Upper lobe of left lung (tissue), 6 donors: ENCODE measurements at regions not wholly inside any gene's neighbourhood (a gene's known extent, or its start where the extent isn't known, plus 50 kb on each side); places are given as distances from the start of the nearest gene placed in this dataset.

Experiments used
- ATAC-seq, 2 donors: fragments of 200-7000 bp; cut with Tn5 transposase; one replicate each; pipeline ENCODE4 v1.9.1; 2022; ENCODE audit warnings: mild to moderate bottlenecking in 2 of 2, moderate library complexity in 2 of 2; ENCODE audit not compliant: low FRiP score in 2 of 2
- DNase-seq, 2 donors: peaks; one replicate each; pipeline ENCODE4 v3.0.0-alpha.2; 2019 to 2020
- H3K27ac ChIP-seq, 4 donors: fragments of 200-600 bp; sonication (generic); one replicate each; pipeline ENCODE4 v1.5.1; 2016 to 2019
- H3K27me3 ChIP-seq, 4 donors: fragments of 200-600 bp; sonication (generic); one replicate each; pipeline ENCODE4 v1.5.1; 2017 to 2019
- H3K36me3 ChIP-seq, 4 donors: fragments of 200-600 bp; sonication (generic); one replicate each; pipeline ENCODE4 v1.5.1; 2016 to 2019
- H3K4me1 ChIP-seq, 4 donors: fragments of 200-600 bp; sonication (generic); one replicate each; pipeline ENCODE4 v1.5.1; 2018 to 2019
- H3K4me3 ChIP-seq, 4 donors: fragments of 200-600 bp; sonication (generic); one replicate each; pipeline ENCODE4 v1.5.1; 2017 to 2019; ENCODE audit warnings: mild to moderate bottlenecking in 2 of 4, moderate library complexity in 1 of 4
- H3K9me3 ChIP-seq, 4 donors: fragments of 200-600 bp; sonication (generic); one replicate each; pipeline ENCODE4 v1.5.1; 2018 to 2019
- EP300 ChIP-seq, 4 donors: sonication (generic); formaldehyde crosslinking; IDR thresholded peaks; one replicate each; pipeline ENCODE4 v1.5.1; 2017; ENCODE audit warnings: antibody characterized with exemption in 4 of 4, control low read depth in 2 of 4
- POLR2A ChIP-seq, 4 donors: fragments of 450-650 bp; IDR thresholded peaks; one replicate each; pipeline ENCODE4 v1.5.1; 2016 to 2017; ENCODE audit warnings: antibody characterized with exemption in 4 of 4, mild to moderate bottlenecking in 2 of 4
- POLR2AphosphoS5 ChIP-seq, 2 donors: sonication (generic); formaldehyde crosslinking; IDR thresholded peaks; one replicate each; pipeline ENCODE4 v1.5.1; 2017; ENCODE audit warnings: antibody characterized with exemption in 2 of 2
- WGBS, 2 donors: methylation state at CpG; one replicate each; pipeline ENCODE4 v1.1.5; 2017 to 2018; 5-methylcytosine and 5-hydroxymethylcytosine counted together
- TF ChIP-seq, protein P1 (sequence below), 6 experiments: fragments of 450-650 bp in 4 of 6; fragments of 200-600 bp in 2 of 6; sonication (generic) in 2 of 6; IDR thresholded peaks; one replicate each; pipeline ENCODE4 v1.5.1; 2016 to 2019; ENCODE audit warnings: antibody characterized with exemption in 6 of 6
- donor health status: DM: no; HTN: no; CAD: no; lungs with moderate emphysema.
- donor health status: DM: no; HTN: yes; CAD: no; lungs with severe emphysema.

- Histone ChIP-seq H3K27ac (no peak overlapping the region), H3K36me3 (no peaks in the 10 kb centered on the region), H3K9me3 (no peaks in the 10 kb centered on the region), H3K4me3 (no peak overlapping the region), H3K4me1 (no peaks in the 10 kb centered on the region), H3K27me3 (no peaks in the 10 kb centered on the region)
- ATAC-seq (no peak), DNase-seq (no peak)
- WGBS, 2 donors, result 76 to 81% methylated on average over 1 to 2 of the region's 2 CpGs
- TF ChIP-seq, protein P1, sequence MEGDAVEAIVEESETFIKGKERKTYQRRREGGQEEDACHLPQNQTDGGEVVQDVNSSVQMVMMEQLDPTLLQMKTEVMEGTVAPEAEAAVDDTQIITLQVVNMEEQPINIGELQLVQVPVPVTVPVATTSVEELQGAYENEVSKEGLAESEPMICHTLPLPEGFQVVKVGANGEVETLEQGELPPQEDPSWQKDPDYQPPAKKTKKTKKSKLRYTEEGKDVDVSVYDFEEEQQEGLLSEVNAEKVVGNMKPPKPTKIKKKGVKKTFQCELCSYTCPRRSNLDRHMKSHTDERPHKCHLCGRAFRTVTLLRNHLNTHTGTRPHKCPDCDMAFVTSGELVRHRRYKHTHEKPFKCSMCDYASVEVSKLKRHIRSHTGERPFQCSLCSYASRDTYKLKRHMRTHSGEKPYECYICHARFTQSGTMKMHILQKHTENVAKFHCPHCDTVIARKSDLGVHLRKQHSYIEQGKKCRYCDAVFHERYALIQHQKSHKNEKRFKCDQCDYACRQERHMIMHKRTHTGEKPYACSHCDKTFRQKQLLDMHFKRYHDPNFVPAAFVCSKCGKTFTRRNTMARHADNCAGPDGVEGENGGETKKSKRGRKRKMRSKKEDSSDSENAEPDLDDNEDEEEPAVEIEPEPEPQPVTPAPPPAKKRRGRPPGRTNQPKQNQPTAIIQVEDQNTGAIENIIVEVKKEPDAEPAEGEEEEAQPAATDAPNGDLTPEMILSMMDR (IDR thresholded peaks at IDR 0.05), result no peak
- TF ChIP-seq POLR2A (IDR thresholded peaks at IDR 0.05) (no peak), POLR2AphosphoS5 (IDR thresholded peaks at IDR 0.05) (no peak), EP300 (IDR thresholded peaks at IDR 0.05) (no peak)
Measured at GRCh38 chr13:91193358-91193757, 154.1 kb upstream of the MIR17HG start.

GRCh38 chr13:91195789-91196188, 151.7 kb upstream of the MIR17HG start:
- no peak overlapping the region for H3K27ac ChIP-seq
- no peaks in the 10 kb centered on the region for H3K36me3 ChIP-seq
- no peaks in the 10 kb centered on the region for H3K27me3 ChIP-seq
- ATAC-seq (no peak), DNase-seq (no peak)
- TF ChIP-seq POLR2AphosphoS5 (IDR thresholded peaks at IDR 0.05) (no peak), POLR2A (IDR thresholded peaks at IDR 0.05) (no peak), EP300 (IDR thresholded peaks at IDR 0.05) (no peak)
- TF ChIP-seq, protein P1 (IDR thresholded peaks at IDR 0.05), result no peak
- H3K4me3 ChIP-seq, result no peak overlapping the region
- 76 to 80% methylated on average over 2 of the region's 2 CpGs for WGBS, 2 donors
- no peaks in the 10 kb centered on the region for H3K4me1 ChIP-seq
- no peaks in the 10 kb centered on the region for H3K9me3 ChIP-seq

DNA sequence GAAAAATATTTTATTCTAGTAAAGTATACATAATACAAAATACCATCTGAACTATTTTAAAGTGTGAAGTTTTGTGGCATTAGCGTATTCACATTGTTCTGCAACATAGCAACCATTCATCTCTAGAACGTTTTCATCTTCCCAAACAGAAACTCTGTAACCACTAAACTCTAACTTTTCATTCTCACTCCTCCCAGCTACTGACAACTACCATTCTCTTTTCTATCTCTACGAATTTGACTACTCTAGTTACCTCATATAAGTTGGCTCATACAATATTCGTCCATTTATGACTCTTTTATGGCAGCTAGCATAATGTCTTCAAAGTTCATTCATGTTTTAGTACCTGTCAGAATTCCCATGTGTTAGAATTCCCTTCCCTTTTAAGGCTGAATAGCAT, 150.5 kb upstream of the MIR17HG start:
- Histone ChIP-seq H3K4me3 (no peak overlapping the region), H3K9me3 (no peaks in the 10 kb centered on the region), H3K4me1 (no peaks in the 10 kb centered on the region), H3K36me3 (no peaks in the 10 kb centered on the region), H3K27me3 (no peaks in the 10 kb centered on the region), H3K27ac (no peak overlapping the region)
- DNase-seq, result no peak
- 77 to 81% methylated on average over 4 of the region's 4 CpGs for WGBS, 2 donors
- TF ChIP-seq, protein P1 (IDR thresholded peaks at IDR 0.05), result no peak
- no peak for TF ChIP-seq POLR2AphosphoS5 (IDR thresholded peaks at IDR 0.05)
- no peak for TF ChIP-seq POLR2A (IDR thresholded peaks at IDR 0.05)
- no peak for TF ChIP-seq EP300 (IDR thresholded peaks at IDR 0.05)
- no peak for ATAC-seq

DNA sequence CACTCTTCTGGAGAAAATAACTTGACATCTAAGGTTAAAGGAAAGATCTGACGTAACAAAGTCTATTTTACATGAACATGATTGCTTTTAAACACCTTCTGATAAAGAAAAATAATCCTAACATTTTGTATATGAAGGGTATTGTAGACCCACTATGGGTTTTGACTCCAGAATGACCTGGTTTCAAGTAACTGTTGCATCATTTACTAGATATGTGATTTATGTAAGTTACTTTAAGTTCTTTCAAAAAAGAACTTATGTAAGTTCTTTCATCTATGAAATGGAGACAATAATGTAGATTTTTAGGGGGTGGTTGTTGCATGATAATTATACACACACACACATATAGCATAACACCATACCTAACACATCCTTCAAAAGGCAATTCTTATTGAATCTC, 147.6 kb upstream of the MIR17HG start:
- WGBS, 2 donors, result 82 to 92% methylated on average over 1 of the region's 1 CpG
- H3K4me1 ChIP-seq, result no peaks in the 10 kb centered on the region
- ATAC-seq, result no peak
- H3K27ac ChIP-seq, result no peak overlapping the region
- TF ChIP-seq, protein P1 (IDR thresholded peaks at IDR 0.05), result no peak
- TF ChIP-seq EP300 (IDR thresholded peaks at IDR 0.05) (no peak), POLR2AphosphoS5 (IDR thresholded peaks at IDR 0.05) (no peak), POLR2A (IDR thresholded peaks at IDR 0.05) (no peak)
- H3K27me3 ChIP-seq, result no peaks in the 10 kb centered on the region
- H3K36me3 ChIP-seq, result no peaks in the 10 kb centered on the region
- no peaks in the 10 kb centered on the region for H3K9me3 ChIP-seq
- no peak overlapping the region for H3K4me3 ChIP-seq
- DNase-seq, result no peak

- Histone ChIP-seq H3K4me3 (no peak overlapping the region), H3K27ac (no peak overlapping the region), H3K36me3 (no peaks in the 10 kb centered on the region), H3K9me3 (no peaks in the 10 kb centered on the region), H3K4me1 (no peaks in the 10 kb centered on the region), H3K27me3 (no peaks in the 10 kb centered on the region)
- TF ChIP-seq POLR2AphosphoS5 (IDR thresholded peaks at IDR 0.05) (no peak), EP300 (IDR thresholded peaks at IDR 0.05) (no peak), POLR2A (IDR thresholded peaks at IDR 0.05) (no peak)
- TF ChIP-seq, protein P1 (IDR thresholded peaks at IDR 0.05), result no peak
- 81 to 97% methylated on average over 3 of the region's 3 CpGs for WGBS, 2 donors
- ATAC-seq (no peak), DNase-seq (no peak)
Measured at GRCh38 chr13:91200486-91200885, 147.0 kb upstream of the MIR17HG start.
